ENCODE measurements at regions not wholly inside any gene's neighbourhood (a gene's known extent, or its start where the extent isn't known, plus 50 kb on each side); places are given as distances from the start of the nearest gene placed in this dataset.

DNA sequence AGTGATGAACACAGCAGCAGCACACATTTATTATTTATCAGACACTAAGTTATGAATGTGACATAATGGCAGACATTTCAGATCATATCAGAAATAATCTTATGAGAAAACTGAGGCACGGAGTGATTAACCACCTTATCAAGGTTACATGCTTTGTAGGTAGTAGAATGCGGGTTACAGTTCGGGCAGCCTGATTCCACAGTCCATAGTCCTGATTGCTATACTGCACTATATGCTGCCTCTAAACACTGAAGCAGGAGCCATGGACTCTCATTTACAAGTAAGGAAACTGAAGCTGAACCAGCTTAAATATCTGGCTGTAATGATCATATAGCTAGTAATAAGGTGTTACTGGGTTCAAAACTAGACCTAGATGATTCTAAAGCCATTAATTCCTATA lies 291.3 kb upstream of the ADAMTSL1 start:
- TF ChIP-seq POLR2A (IDR thresholded peaks at IDR 0.05; ENCODE audit: low read depth) = no peak
- TF ChIP-seq, protein P1, sequence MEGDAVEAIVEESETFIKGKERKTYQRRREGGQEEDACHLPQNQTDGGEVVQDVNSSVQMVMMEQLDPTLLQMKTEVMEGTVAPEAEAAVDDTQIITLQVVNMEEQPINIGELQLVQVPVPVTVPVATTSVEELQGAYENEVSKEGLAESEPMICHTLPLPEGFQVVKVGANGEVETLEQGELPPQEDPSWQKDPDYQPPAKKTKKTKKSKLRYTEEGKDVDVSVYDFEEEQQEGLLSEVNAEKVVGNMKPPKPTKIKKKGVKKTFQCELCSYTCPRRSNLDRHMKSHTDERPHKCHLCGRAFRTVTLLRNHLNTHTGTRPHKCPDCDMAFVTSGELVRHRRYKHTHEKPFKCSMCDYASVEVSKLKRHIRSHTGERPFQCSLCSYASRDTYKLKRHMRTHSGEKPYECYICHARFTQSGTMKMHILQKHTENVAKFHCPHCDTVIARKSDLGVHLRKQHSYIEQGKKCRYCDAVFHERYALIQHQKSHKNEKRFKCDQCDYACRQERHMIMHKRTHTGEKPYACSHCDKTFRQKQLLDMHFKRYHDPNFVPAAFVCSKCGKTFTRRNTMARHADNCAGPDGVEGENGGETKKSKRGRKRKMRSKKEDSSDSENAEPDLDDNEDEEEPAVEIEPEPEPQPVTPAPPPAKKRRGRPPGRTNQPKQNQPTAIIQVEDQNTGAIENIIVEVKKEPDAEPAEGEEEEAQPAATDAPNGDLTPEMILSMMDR (IDR thresholded peaks at IDR 0.05) = no peak
